ENCODE measurements at regions not wholly inside any gene's neighbourhood (a gene's known extent, or its start where the extent isn't known, plus 50 kb on each side); places are given as distances from the start of the nearest gene placed in this dataset.

- TF ChIP-seq CHD7 (IDR thresholded peaks at IDR 0.05; ENCODE audit: insufficient replicate concordance, low read length) (no peak), E2F6 (IDR thresholded peaks at IDR 0.05) (no peak), NRF1 (IDR thresholded peaks at IDR 0.05; ENCODE audit: low read depth, low read length) (no peak; the same call in 1 of the 2 replicates), SP4 (IDR thresholded peaks at IDR 0.05; ENCODE audit: low read length) (no peak; the same call in 1 of the 2 replicates), CEBPB (IDR thresholded peaks at IDR 0.05; ENCODE audit: low read depth, low read length) (peak; percentile 80), PHF8 (conservative IDR thresholded peaks at IDR 0.05; ENCODE audit: low read depth, low read length) (peak; percentile 81), ASH2L (IDR thresholded peaks at IDR 0.05; ENCODE audit: low read length) (peak; percentile 55), CHD2 (IDR thresholded peaks at IDR 0.05; ENCODE audit: low read length) (peak; percentile 13; the same call in 1 of the 2 replicates), TAF1 (IDR thresholded peaks at IDR 0.05; ENCODE audit: low read depth, low read length) (peak; percentile 94), POLR2AphosphoS5 (IDR thresholded peaks at IDR 0.05; ENCODE audit: low read depth, low read length) (peak; percentile 85)
These were observed 127.1 kb upstream of the ZNF746 start (continued) for GRCh38 chr7:149624419-149625339.

Measured in H1 (cell line).